ENCODE measurements at regions not wholly inside any gene's neighbourhood (a gene's known extent, or its start where the extent isn't known, plus 50 kb on each side); places are given as distances from the start of the nearest gene placed in this dataset.

- Histone ChIP-seq H3K27ac (ENCODE audit: extremely low read length, insufficient read depth, low read length) (no peak overlapping the region), H2AFZ (ENCODE audit: low read length) (no peak overlapping the region)
Observed at GRCh38 chrX:34875204-34875603, 67.4 kb upstream of the FAM47B start.

More at GRCh38 chrX:34875204-34875603, 67.4 kb upstream of the FAM47B start:
- Histone ChIP-seq H4K20me1 (ENCODE audit: insufficient read depth, low read length) (no peaks in the 10 kb centered on the region), H3K4me2 (ENCODE audit: low read depth, low read length) (no peak overlapping the region), H3K36me3 (replicated peaks in 1 of 2; ENCODE audit: control insufficient read depth in 1 of 2, insufficient read depth in 2 of 2, low read length in 2 of 2) (no peaks in the 10 kb centered on the region), H3K27me3 (ENCODE audit: control insufficient read depth in 1 of 2, insufficient read depth in 2 of 2, low read length in 2 of 2) (no peaks in the 10 kb centered on the region), H3K79me2 (ENCODE audit: insufficient read depth, low read length) (no peaks in the 10 kb centered on the region), H3K9me3 (ENCODE audit: low read length) (peaks cover 13% of the 10 kb centered on the region), H3K4me1 (ENCODE audit: insufficient read depth, low read length) (no peaks in the 10 kb centered on the region), H3K9ac (ENCODE audit: insufficient read depth, low read depth, low read length) (no peak overlapping the region), H3K4me3 (replicated peaks in 1 of 3; ENCODE audit: insufficient read depth in 1 of 3, low read depth in 2 of 3, low read length in 3 of 3) (no peak overlapping the region)
- FAIRE-seq (no peak), ATAC-seq (no peak), DNase-seq (ENCODE audit: low spot score) (no peak)
- CTCF ChIA-PET (ENCODE audit: low intra/inter-chr PET ratio, low total read pairs) = no interaction called here
- BruUV-seq (replicated peaks) = no TSS peak
- in situ Hi-C loops (cut with HindIII; ENCODE audit: extremely low pct_ligation_motif_present, low pct_unique_long_range_greater_than_20kb) (no loop called here), intact Hi-C loops (cut with micrococcal nuclease; ENCODE audit: unreplicated experiment) (no loop called here)
- POLR2A ChIA-PET = no interaction called here
- TF ChIP-seq, protein P1, sequence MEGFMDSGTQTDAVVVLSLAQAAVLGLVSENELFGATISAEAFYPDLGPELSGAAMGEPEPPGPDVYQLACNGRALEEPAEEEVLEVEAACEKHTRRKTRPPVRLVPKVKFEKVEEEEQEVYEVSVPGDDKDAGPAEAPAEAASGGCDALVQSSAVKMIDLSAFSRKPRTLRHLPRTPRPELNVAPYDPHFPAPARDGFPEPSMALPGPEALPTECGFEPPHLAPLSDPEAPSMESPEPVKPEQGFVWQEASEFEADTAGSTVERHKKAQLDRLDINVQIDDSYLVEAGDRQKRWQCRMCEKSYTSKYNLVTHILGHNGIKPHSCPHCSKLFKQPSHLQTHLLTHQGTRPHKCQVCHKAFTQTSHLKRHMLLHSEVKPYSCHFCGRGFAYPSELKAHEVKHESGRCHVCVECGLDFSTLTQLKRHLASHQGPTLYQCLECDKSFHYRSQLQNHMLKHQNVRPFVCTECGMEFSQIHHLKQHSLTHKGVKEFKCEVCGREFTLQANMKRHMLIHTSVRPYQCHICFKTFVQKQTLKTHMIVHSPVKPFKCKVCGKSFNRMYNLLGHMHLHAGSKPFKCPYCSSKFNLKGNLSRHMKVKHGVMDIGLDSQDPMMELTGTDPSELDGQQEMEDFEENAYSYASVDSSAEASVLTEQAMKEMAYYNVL (CRISPR knock-in tag; IDR thresholded peaks at IDR 0.05; ENCODE audit: borderline replicate concordance) = no peak
- no peak for TF ChIP-seq SOX6 (IDR thresholded peaks at IDR 0.05)
- no peak for TF ChIP-seq SOX6 (CRISPR knock-in tag; IDR thresholded peaks at IDR 0.05)
- TF ChIP-seq ZBTB44 (CRISPR knock-in tag; IDR thresholded peaks at IDR 0.05) = no peak
- TF ChIP-seq ZNF672 (CRISPR knock-in tag; IDR thresholded peaks at IDR 0.05) = no peak
- TF ChIP-seq, protein P2, sequence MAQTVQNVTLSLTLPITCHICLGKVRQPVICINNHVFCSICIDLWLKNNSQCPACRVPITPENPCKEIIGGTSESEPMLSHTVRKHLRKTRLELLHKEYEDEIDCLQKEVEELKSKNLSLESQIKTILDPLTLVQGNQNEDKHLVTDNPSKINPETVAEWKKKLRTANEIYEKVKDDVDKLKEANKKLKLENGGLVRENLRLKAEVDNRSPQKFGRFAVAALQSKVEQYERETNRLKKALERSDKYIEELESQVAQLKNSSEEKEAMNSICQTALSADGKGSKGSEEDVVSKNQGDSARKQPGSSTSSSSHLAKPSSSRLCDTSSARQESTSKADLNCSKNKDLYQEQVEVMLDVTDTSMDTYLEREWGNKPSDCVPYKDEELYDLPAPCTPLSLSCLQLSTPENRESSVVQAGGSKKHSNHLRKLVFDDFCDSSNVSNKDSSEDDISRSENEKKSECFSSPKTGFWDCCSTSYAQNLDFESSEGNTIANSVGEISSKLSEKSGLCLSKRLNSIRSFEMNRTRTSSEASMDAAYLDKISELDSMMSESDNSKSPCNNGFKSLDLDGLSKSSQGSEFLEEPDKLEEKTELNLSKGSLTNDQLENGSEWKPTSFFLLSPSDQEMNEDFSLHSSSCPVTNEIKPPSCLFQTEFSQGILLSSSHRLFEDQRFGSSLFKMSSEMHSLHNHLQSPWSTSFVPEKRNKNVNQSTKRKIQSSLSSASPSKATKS (CRISPR knock-in tag; IDR thresholded peaks at IDR 0.05) = no peak
- no peak for TF ChIP-seq BRD4 (CRISPR knock-in tag; IDR thresholded peaks at IDR 0.05)
- no peak for TF ChIP-seq BORCS8-MEF2B (CRISPR knock-in tag; IDR thresholded peaks at IDR 0.05)
- TF ChIP-seq CERS6 (CRISPR knock-in tag; IDR thresholded peaks at IDR 0.05) = no peak
- TF ChIP-seq KDM4B (CRISPR knock-in tag; IDR thresholded peaks at IDR 0.05) = no peak
- no peak for TF ChIP-seq THAP7 (CRISPR knock-in tag; IDR thresholded peaks at IDR 0.05)
- no peak for TF ChIP-seq SMAD9 (CRISPR knock-in tag; IDR thresholded peaks at IDR 0.05)
- TF ChIP-seq PRPF4 (IDR thresholded peaks at IDR 0.05; ENCODE audit: low read depth, low read length, poor library complexity, severe bottlenecking) = no peak
- 0% methylated on average over 1 of the region's 1 CpG for WGBS (ENCODE audit: low lambda C conversion rate)

Data from HepG2 (cell line).